22Rv1 (cell line): ENCODE measurements at regions not wholly inside any gene's neighbourhood (a gene's known extent, or its start where the extent isn't known, plus 50 kb on each side); places are given as distances from the start of the nearest gene placed in this dataset.

Experiments
- H3K27ac ChIP-seq: fragments of 450-650 bp; 2 replicates; pipeline ENCODE4 v1.5.1; 2017
- ZFX ChIP-seq: fragments of 450-650 bp; IDR thresholded peaks from 2 replicates; pipeline ENCODE4 v1.6.1; 2017; ENCODE audit warnings: antibody characterized with exemption, borderline replicate concordance
- TF ChIP-seq, protein P1 (sequence below): fragments of 450-650 bp; IDR thresholded peaks from 2 replicates; pipeline ENCODE4 v1.5.1; 2017; ENCODE audit warnings: mild to moderate bottlenecking

DNA sequence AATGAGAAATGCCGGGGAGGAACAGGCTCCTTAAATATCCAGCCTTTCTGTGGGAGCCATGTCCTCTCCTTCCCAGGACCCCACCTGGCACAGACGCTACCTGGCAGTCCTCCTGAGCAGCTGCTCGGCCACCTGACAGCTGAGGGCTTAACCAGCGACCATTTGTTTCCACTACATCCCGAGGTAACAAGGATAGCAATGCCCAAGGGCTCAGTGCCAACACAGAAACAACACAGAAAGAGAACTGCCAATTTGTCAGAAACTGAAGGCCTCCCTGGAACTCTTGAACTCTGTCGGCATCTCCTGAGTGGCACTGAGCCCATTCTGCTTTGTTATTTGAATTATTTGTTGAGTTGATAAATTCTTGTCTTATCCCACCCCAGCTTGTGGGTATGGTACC lies 122.2 kb upstream of the ARHGAP28 start:
- TF ChIP-seq ZFX, result no peak
- TF ChIP-seq, protein P1, sequence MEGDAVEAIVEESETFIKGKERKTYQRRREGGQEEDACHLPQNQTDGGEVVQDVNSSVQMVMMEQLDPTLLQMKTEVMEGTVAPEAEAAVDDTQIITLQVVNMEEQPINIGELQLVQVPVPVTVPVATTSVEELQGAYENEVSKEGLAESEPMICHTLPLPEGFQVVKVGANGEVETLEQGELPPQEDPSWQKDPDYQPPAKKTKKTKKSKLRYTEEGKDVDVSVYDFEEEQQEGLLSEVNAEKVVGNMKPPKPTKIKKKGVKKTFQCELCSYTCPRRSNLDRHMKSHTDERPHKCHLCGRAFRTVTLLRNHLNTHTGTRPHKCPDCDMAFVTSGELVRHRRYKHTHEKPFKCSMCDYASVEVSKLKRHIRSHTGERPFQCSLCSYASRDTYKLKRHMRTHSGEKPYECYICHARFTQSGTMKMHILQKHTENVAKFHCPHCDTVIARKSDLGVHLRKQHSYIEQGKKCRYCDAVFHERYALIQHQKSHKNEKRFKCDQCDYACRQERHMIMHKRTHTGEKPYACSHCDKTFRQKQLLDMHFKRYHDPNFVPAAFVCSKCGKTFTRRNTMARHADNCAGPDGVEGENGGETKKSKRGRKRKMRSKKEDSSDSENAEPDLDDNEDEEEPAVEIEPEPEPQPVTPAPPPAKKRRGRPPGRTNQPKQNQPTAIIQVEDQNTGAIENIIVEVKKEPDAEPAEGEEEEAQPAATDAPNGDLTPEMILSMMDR, result no peak
- no peak overlapping the region for H3K27ac ChIP-seq

DNA sequence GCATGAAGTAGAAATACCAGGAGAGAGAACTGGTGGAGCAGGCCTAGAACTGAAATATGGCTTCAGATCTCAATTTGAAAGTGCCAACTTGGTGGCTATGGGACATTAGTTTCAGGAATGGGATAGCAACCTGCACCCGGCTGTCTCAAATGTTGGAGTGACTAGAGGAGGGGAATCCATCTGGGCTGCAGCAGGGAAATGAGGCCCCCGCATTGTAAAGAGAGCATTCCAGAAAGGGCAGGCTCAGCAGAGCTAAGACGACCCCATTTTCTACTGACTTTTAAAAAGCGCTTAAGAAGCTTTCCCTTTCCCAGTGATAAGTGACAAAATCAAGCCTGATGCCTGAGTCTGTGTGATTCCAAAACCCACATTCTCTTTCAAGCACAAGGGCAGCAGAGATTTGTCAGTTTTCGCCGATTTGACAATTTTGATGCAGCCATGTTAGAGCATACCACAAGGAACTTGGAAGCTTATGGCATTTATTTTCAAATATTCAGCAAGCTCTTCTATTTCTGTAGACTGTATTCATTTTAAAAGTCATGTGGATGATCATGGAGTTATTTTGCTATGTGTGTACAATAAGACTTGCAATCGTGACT lies 119.8 kb upstream of the ARHGAP28 start:
- no peak for TF ChIP-seq ZFX
- TF ChIP-seq, protein P1, result no peak
- no peak overlapping the region for H3K27ac ChIP-seq

DNA sequence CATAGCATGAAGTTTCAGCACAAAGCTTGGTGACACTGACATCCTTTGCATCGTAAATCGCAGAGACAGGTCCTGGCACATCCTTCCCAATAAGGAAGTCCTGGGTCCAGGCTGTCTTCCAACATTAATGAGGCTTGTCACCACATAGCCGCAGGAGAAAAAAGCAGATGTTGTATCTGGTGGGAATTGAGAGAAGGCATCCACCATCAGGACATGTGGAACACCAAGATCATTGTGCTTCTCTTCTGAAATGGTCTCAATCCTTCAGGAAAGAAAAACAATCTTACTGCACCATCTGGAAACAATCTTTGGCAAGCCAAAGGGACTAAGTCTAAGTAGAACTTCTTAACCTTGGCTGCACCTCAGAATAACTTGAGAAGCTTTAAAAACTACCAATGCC lies 119.0 kb upstream of the ARHGAP28 start:
- no peak overlapping the region for H3K27ac ChIP-seq
- TF ChIP-seq, protein P1, result no peak
- no peak for TF ChIP-seq ZFX

DNA sequence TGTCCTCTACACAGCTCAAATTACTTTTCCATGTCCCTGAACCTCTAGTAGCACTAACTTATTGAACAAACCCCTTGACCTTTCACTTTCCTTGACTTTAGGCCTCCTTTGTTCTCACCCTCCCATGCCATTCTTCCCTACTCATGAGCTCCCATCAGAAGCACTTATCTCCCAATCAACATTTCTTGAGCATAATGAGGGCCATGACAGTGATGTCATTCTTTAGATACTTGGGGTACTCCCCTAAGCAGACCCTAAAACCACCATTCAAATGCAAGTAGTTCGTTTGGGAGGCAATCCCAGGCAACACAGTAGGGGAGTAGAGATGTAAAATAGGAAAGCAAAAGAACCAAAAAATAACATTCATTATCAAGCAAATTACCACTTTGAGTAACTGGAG lies 115.9 kb upstream of the ARHGAP28 start:
- no peak overlapping the region for H3K27ac ChIP-seq
- no peak for TF ChIP-seq ZFX
- TF ChIP-seq, protein P1, result no peak

DNA sequence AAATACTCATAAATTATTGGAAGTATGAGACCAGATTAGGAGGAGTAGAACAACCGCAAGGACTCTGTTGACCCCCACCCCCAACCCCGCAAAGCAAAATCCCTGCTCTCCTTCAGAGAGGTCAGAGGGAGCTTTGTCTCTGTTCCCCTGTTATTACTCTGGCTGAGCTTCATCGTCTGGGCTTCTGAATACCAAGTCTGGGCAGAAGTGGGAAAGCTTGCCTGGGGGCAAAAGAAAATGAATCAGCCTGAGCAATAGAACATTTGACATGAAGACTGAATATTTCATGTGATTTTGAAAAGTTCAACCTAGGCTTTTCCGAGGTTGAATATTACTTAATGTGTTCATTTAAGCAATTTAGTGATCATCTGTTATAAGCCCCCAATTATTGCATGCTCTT lies 114.6 kb upstream of the ARHGAP28 start:
- TF ChIP-seq, protein P1, result no peak
- TF ChIP-seq ZFX, result no peak
- no peak overlapping the region for H3K27ac ChIP-seq

DNA sequence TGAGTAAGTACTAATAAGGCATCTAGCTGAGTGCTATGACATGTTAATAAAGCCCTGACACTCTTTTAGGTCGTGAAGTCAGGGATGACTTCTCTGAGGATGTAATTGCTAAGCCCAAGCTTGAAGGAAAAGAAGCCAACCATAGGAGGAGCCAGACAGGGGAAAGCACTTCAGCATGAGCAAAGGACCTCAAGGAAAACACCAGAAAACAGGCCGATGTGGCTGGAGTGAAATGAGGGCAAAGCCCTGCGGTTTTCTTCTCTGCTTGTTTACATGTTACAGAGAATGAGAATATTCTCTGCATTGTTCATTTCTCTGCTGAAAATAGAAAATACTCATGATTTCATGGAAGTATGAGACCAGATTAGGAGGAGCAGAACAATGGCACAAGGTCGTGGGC lies 112.5 kb upstream of the ARHGAP28 start:
- TF ChIP-seq, protein P1, result no peak
- TF ChIP-seq ZFX, result no peak
- H3K27ac ChIP-seq, result no peak overlapping the region

DNA sequence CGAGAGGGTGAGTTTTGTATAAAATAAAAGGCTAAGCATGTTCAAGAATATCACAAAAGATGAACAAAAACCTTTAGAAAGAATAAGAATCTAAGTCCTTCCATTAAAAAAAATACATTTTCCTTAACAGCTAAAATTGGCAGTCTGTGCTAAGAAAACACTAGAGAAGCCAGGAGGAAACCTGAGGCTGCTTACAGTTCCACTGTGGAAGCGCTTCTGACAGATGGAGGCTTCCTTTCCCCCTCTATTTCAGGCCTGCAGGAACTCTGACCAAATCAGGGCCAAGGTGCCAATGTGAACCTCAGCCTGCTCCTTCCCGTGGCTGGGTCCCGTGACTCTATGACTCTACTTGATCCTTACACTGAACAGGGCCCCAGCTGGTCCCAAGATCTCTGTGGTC lies 108.1 kb upstream of the ARHGAP28 start:
- TF ChIP-seq, protein P1, result no peak
- TF ChIP-seq ZFX, result no peak

More for the DNA sequence above, 108.1 kb upstream of the ARHGAP28 start:
- H3K27ac ChIP-seq, result no peak overlapping the region
